ENCODE measurements at regions not wholly inside any gene's neighbourhood (a gene's known extent, or its start where the extent isn't known, plus 50 kb on each side); places are given as distances from the start of the nearest gene placed in this dataset.

GRCh38 chr1:63190171-63190570 is 132.2 kb upstream of the FOXD3 start:
- DNase-seq = no peak
- TF ChIP-seq POLR2A (IDR thresholded peaks at IDR 0.05; ENCODE audit: low read length) (no peak), GATA1 (IDR thresholded peaks at IDR 0.05; ENCODE audit: low read depth, low read length) (no peak)

GRCh38 chr1:63198871-63199394 is 123.4 kb upstream of the FOXD3 start:
- TF ChIP-seq GATA1 (IDR thresholded peaks at IDR 0.05; ENCODE audit: low read depth, low read length) (no peak), POLR2A (IDR thresholded peaks at IDR 0.05; ENCODE audit: low read length) (no peak)
- no peak for DNase-seq

- TF ChIP-seq GATA1 (IDR thresholded peaks at IDR 0.05; ENCODE audit: low read depth, low read length) (no peak), POLR2A (IDR thresholded peaks at IDR 0.05; ENCODE audit: low read length) (no peak)
- DNase-seq = no peak
Observed at GRCh38 chr1:63199706-63200335, 122.5 kb upstream of the FOXD3 start.

GRCh38 chr1:63200676-63201075 is 121.7 kb upstream of the FOXD3 start:
- no peak for DNase-seq
- TF ChIP-seq POLR2A (IDR thresholded peaks at IDR 0.05; ENCODE audit: low read length) = no peak
- no peak for TF ChIP-seq GATA1 (IDR thresholded peaks at IDR 0.05; ENCODE audit: low read depth, low read length)

GRCh38 chr1:63203641-63204040 is 118.7 kb upstream of the FOXD3 start:
- no peak for TF ChIP-seq GATA1 (IDR thresholded peaks at IDR 0.05; ENCODE audit: low read depth, low read length)
- TF ChIP-seq POLR2A (IDR thresholded peaks at IDR 0.05; ENCODE audit: low read length) = no peak
- DNase-seq = no peak

- no peak for DNase-seq
- TF ChIP-seq GATA1 (IDR thresholded peaks at IDR 0.05; ENCODE audit: low read depth, low read length) (no peak), POLR2A (IDR thresholded peaks at IDR 0.05; ENCODE audit: low read length) (no peak)
Observed at GRCh38 chr1:63205776-63206175, 116.6 kb upstream of the FOXD3 start.

GRCh38 chr1:63214553-63214952 is 107.8 kb upstream of the FOXD3 start:
- no peak for TF ChIP-seq GATA1 (IDR thresholded peaks at IDR 0.05; ENCODE audit: low read depth, low read length)
- TF ChIP-seq POLR2A (IDR thresholded peaks at IDR 0.05; ENCODE audit: low read length) = no peak
- DNase-seq = no peak

GRCh38 chr1:63223426-63223825 is 98.9 kb upstream of the FOXD3 start:
- DNase-seq = no peak
- TF ChIP-seq POLR2A (IDR thresholded peaks at IDR 0.05; ENCODE audit: low read length) = no peak
- no peak for TF ChIP-seq GATA1 (IDR thresholded peaks at IDR 0.05; ENCODE audit: low read depth, low read length)

GRCh38 chr1:63230722-63231121 is 91.6 kb upstream of the FOXD3 start:
- TF ChIP-seq POLR2A (IDR thresholded peaks at IDR 0.05; ENCODE audit: low read length) = no peak

GRCh38 chr1:63238721-63239120 is 83.6 kb upstream of the FOXD3 start:
- no peak for TF ChIP-seq GATA1 (IDR thresholded peaks at IDR 0.05; ENCODE audit: low read depth, low read length)
- TF ChIP-seq POLR2A (IDR thresholded peaks at IDR 0.05; ENCODE audit: low read length) = no peak
- DNase-seq = no peak

More at GRCh38 chr1:63230722-63231121, 91.6 kb upstream of the FOXD3 start:
- no peak for DNase-seq

- TF ChIP-seq GATA1 (IDR thresholded peaks at IDR 0.05; ENCODE audit: low read depth, low read length) (no peak), POLR2A (IDR thresholded peaks at IDR 0.05; ENCODE audit: low read length) (no peak)
- no peak for DNase-seq
Observed at GRCh38 chr1:63245186-63245585, 77.2 kb upstream of the FOXD3 start.

- no peak for TF ChIP-seq POLR2A (IDR thresholded peaks at IDR 0.05; ENCODE audit: low read length)
- TF ChIP-seq GATA1 (IDR thresholded peaks at IDR 0.05; ENCODE audit: low read depth, low read length) = no peak
- no peak for DNase-seq
Observed at GRCh38 chr1:63248216-63248615, 74.2 kb upstream of the FOXD3 start.

- DNase-seq = no peak
- no peak for TF ChIP-seq POLR2A (IDR thresholded peaks at IDR 0.05; ENCODE audit: low read length)
- TF ChIP-seq GATA1 (IDR thresholded peaks at IDR 0.05; ENCODE audit: low read depth, low read length) = no peak
Observed at GRCh38 chr1:63255153-63255552, 67.2 kb upstream of the FOXD3 start.

- peak in 1 of 2 experiments; percentile 5 for DNase-seq
Observed at GRCh38 chr1:63261736-63262458, 60.5 kb upstream of the FOXD3 start.

GRCh38 chr1:63262459-63262770 is 60.0 kb upstream of the FOXD3 start:
- TF ChIP-seq POLR2A (IDR thresholded peaks at IDR 0.05; ENCODE audit: low read length) (no peak), GATA1 (IDR thresholded peaks at IDR 0.05; ENCODE audit: low read depth, low read length) (no peak)
- DNase-seq = no peak

More at GRCh38 chr1:63261736-63262458, 60.5 kb upstream of the FOXD3 start:
- TF ChIP-seq POLR2A (IDR thresholded peaks at IDR 0.05; ENCODE audit: low read length) (no peak), GATA1 (IDR thresholded peaks at IDR 0.05; ENCODE audit: low read depth, low read length) (no peak)

Data from erythroblast (primary cell).